ENCODE measurements at regions not wholly inside any gene's neighbourhood (a gene's known extent, or its start where the extent isn't known, plus 50 kb on each side); places are given as distances from the start of the nearest gene placed in this dataset.
"Not testable (repeated sequence)": the region's sequence is repeated elsewhere in the genome, so short reads cannot be mapped to it uniquely, and the experiment has no call there.

GRCh38 chr5:131001507-131001906, 163.5 kb downstream of the HINT1 start:
- DNase-seq: no peak

GRCh38 chr5:131000289-131000688, 164.8 kb downstream of the HINT1 start:
- DNase-seq: no peak

GRCh38 chr5:130996720-130997119, 168.3 kb downstream of the HINT1 start:
- not testable (repeated sequence) for DNase-seq

GRCh38 chr5:130995851-130996250, 169.2 kb downstream of the HINT1 start:
- DNase-seq: no peak

GRCh38 chr5:130995254-130995515, 169.9 kb downstream of the HINT1 start:
- DNase-seq: no peak

GRCh38 chr5:130994496-130995253, 170.4 kb downstream of the HINT1 start:
- DNase-seq: no peak

- DNase-seq: no peak
Measured at GRCh38 chr5:130992621-130993020, 172.4 kb downstream of the HINT1 start.

GRCh38 chr5:130992095-130992494, 173.0 kb downstream of the HINT1 start:
- no peak for DNase-seq

GRCh38 chr5:130985776-130986175, 179.3 kb downstream of the HINT1 start:
- peak in 2 of 3 experiments; percentile 8 to 43 for DNase-seq

- no peak for DNase-seq
Measured at GRCh38 chr5:130981663-130982062, 183.4 kb downstream of the HINT1 start.

- DNase-seq: no peak
Measured at GRCh38 chr5:130978475-130978874, 186.6 kb downstream of the HINT1 start.

GRCh38 chr5:130976493-130976892, 188.6 kb downstream of the HINT1 start:
- DNase-seq: peak in 1 of 3 experiments; percentile 40

- peak in 1 of 3 experiments; percentile 28 for DNase-seq
Measured at GRCh38 chr5:130975847-130976246, 189.2 kb downstream of the HINT1 start.

- DNase-seq: no peak
Measured at GRCh38 chr5:130975299-130975698, 189.8 kb downstream of the HINT1 start.

- DNase-seq: no peak
Measured at GRCh38 chr5:130974021-130974683, 190.9 kb downstream of the HINT1 start.

- DNase-seq: no peak
Measured at GRCh38 chr5:130966990-130967525, 198.0 kb downstream of the HINT1 start.

GRCh38 chr5:130965920-130966319, 199.1 kb downstream of the HINT1 start:
- DNase-seq: no peak

- DNase-seq: no peak
Measured at GRCh38 chr5:130965360-130965759, 199.7 kb downstream of the HINT1 start.

- no peak for DNase-seq
Measured at GRCh38 chr5:130964231-130965202, 200.5 kb downstream of the HINT1 start.

- DNase-seq: no peak
Measured at GRCh38 chr5:130963798-130964197, 201.3 kb downstream of the HINT1 start.

GRCh38 chr5:130957151-130957550, 207.9 kb downstream of the HINT1 start:
- DNase-seq: no peak

- DNase-seq: no peak
Measured at GRCh38 chr5:130955041-130955440, 210.0 kb downstream of the HINT1 start.

GRCh38 chr5:130954336-130954735, 210.7 kb downstream of the HINT1 start:
- DNase-seq: no peak

Data from NCI-H1417 (cell line).